GM10248 (cell line): ENCODE measurements at regions not wholly inside any gene's neighbourhood (a gene's known extent, or its start where the extent isn't known, plus 50 kb on each side); places are given as distances from the start of the nearest gene placed in this dataset.
"Not testable (repeated sequence)": the region's sequence is repeated elsewhere in the genome, so short reads cannot be mapped to it uniquely, and the experiment has no call there.

Experiments
- CTCF ChIA-PET: fragments of 300-600 bp; sonication (Branson Sonifier 250); formaldehyde crosslinking; extraction: SDS; loops from one replicate; lab custom pipeline; 2021; ENCODE audit warnings: antibody characterized with exemption; lab: Yijun Ruan, JAX
- POLR2A ChIA-PET: fragments of 350-650 bp; sonication (Branson Sonifier 250); formaldehyde crosslinking; extraction: SDS; loops from one replicate; lab custom pipeline; 2020; ENCODE audit warnings: antibody characterized with exemption; lab: Yijun Ruan, JAX
- DNase-seq: peaks from one replicate; pipeline ENCODE4 v3.0.0; 2012; ENCODE audit errors: extremely low spot score
- CTCF ChIP-seq: IDR thresholded peaks from 2 replicates; pipeline ENCODE4 v1.5.1; 2012; ENCODE audit warnings: mild to moderate bottlenecking, low read depth; ENCODE audit errors: extremely low read depth, missing control alignments, control extremely low read depth

DNA sequence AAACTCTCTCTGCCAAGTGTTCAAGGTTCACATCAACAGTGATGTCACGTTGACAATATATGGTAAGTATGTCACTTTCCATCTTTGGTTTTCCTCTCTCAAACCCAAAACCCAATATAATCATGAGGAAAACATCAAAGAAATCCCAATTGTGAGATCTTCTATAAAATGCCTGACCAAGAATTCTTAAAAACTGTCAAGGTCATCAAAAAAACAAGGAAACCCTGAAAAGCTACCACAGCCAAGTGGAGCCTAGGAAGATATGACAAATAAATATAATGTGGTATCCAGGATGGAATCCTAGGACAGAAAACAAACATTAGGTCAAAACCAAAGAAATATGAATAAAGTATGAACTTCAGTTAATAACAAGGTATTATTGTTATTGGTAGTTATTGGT is 85.2 kb upstream of the CCDC39 start:
- no peak for TF ChIP-seq CTCF
- ChIA-PET POLR2A (no interaction called here), CTCF (no interaction called here)
- DNase-seq: no peak

DNA sequence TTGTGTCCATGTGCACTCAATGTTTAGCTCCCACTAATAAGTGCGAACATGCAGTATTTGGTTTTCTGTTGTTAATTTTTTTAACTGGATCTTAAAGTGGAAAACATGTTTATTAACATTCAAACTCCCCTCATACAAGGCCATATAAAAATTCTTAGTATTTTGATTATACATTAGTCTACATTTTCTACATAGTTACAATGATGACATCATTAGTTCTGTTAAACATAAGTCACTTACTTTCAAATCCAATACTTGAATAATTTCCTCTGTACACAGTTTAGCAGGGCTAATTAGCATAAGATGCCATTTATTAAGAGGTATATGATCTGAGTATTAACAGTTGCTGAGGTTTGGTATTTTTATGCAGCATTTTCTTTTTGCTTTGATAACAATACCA is 91.3 kb upstream of the CCDC39 start:
- TF ChIP-seq CTCF: no peak
- ChIA-PET CTCF (no interaction called here), POLR2A (no interaction called here)
- DNase-seq: no peak

DNA sequence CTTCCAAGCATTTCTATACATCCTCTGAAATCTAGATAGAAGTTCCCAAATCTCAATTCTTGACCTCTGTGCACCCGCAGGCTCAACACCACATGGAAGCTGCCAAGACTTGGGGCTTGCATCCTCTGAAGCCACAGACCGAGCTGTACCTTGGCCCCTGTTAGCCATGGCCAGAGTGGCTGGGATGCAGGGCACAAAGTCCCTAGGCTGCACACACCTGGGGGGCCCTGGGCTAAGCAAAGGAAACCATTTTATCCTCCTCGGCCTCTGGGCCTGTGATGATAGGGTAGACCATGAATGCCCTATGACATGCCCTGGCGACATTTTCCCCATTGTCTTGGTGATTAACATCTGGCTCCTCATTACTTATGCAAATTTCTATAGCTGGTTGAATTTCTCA is 97.1 kb upstream of the CCDC39 start:
- no peak for TF ChIP-seq CTCF
- ChIA-PET POLR2A (no interaction called here), CTCF (no interaction called here)
- DNase-seq: no peak

- no peak for TF ChIP-seq CTCF
- POLR2A ChIA-PET: no interaction called here
- no peak for DNase-seq
- CTCF ChIA-PET: interaction anchor here (0.9 kb wide), 1 partner anchor 20 kb away, joined by 3 read pairs; no protein-coding TSS in a partner anchor
Observed at GRCh38 chr3:180782195-180782984, 103.1 kb upstream of the CCDC39 start.

GRCh38 chr3:180786227-180786626 is 106.9 kb upstream of the CCDC39 start:
- POLR2A ChIA-PET, DNase-seq, CTCF ChIA-PET: not testable (repeated sequence)

GRCh38 chr3:180789774-180790173 is 110.5 kb upstream of the CCDC39 start:
- no peak for TF ChIP-seq CTCF
- POLR2A ChIA-PET: no interaction called here
- no peak for DNase-seq
- CTCF ChIA-PET: no interaction called here

GRCh38 chr3:180798197-180798596 is 114.3 kb upstream of the FXR1 start:
- DNase-seq: no peak
- no peak for TF ChIP-seq CTCF
- ChIA-PET CTCF (interaction anchor here (1.0 kb wide), 1 partner anchor 8 kb away, joined by 3 read pairs; no protein-coding TSS in a partner anchor), POLR2A (no interaction called here)
